ENCODE measurements at regions not wholly inside any gene's neighbourhood (a gene's known extent, or its start where the extent isn't known, plus 50 kb on each side); places are given as distances from the start of the nearest gene placed in this dataset.

DNA sequence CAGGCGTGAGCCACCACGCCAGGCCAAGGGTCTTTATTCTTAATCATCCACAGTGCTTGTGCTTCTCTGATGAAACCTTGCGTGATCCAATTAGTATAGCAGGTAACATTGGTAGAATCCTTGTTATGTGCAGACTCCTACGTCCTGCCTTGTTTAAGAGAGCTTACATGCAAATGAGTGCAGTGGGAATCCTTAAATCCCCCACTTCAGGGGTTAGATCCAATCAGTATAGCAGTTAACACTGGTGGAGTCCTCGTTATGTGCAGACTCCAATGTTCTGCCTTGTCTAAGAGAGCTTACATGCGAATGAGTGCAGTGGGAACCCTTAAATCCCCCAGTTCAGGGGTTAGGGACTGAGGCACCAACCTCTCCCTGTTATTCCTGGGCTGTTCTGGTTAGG is 193.4 kb downstream of the SEMA6A start:
- TF ChIP-seq, protein P1, sequence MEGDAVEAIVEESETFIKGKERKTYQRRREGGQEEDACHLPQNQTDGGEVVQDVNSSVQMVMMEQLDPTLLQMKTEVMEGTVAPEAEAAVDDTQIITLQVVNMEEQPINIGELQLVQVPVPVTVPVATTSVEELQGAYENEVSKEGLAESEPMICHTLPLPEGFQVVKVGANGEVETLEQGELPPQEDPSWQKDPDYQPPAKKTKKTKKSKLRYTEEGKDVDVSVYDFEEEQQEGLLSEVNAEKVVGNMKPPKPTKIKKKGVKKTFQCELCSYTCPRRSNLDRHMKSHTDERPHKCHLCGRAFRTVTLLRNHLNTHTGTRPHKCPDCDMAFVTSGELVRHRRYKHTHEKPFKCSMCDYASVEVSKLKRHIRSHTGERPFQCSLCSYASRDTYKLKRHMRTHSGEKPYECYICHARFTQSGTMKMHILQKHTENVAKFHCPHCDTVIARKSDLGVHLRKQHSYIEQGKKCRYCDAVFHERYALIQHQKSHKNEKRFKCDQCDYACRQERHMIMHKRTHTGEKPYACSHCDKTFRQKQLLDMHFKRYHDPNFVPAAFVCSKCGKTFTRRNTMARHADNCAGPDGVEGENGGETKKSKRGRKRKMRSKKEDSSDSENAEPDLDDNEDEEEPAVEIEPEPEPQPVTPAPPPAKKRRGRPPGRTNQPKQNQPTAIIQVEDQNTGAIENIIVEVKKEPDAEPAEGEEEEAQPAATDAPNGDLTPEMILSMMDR (IDR thresholded peaks at IDR 0.05; ENCODE audit: low read depth, low read length): no peak
- TF ChIP-seq EZH2phosphoT487 (IDR thresholded peaks at IDR 0.05; ENCODE audit: low read depth): no peak
